Gastroesophageal sphincter (tissue), 3 donors: ENCODE measurements at regions not wholly inside any gene's neighbourhood (a gene's known extent, or its start where the extent isn't known, plus 50 kb on each side); places are given as distances from the start of the nearest gene placed in this dataset.

Source experiments
- CTCF ChIP-seq, 4 experiments: fragments of 200-600 bp in 2 of 4; fragments of 450-650 bp in 2 of 4; sonication (generic) in 1 of 4; IDR thresholded peaks; one replicate each; pipeline ENCODE4 v1.5.1; 2017 to 2019; ENCODE audit warnings: antibody characterized with exemption in 4 of 4, mild to moderate bottlenecking in 2 of 4, moderate library complexity in 2 of 4
- EP300 ChIP-seq: sonication (generic); formaldehyde crosslinking; IDR thresholded peaks from one replicate; pipeline ENCODE4 v1.6.1; 2017; ENCODE audit warnings: antibody characterized with exemption, mild to moderate bottlenecking
- POLR2A ChIP-seq, 2 donors: fragments of 450-650 bp; IDR thresholded peaks; one replicate each; pipeline ENCODE4 v1.6.1; 2017; ENCODE audit warnings: antibody characterized with exemption in 2 of 2, mild to moderate bottlenecking in 2 of 2, moderate library complexity in 1 of 2
- POLR2AphosphoS5 ChIP-seq: sonication (generic); formaldehyde crosslinking; IDR thresholded peaks from one replicate; pipeline ENCODE4 v1.6.1; 2017; ENCODE audit warnings: antibody characterized with exemption

GRCh38 chr17:12545877-12546513, 119.7 kb upstream of the MYOCD start:
- TF ChIP-seq CTCF (IDR thresholded peaks at IDR 0.05): peak; percentile 69 to 83 (median 72)
- TF ChIP-seq POLR2AphosphoS5: no peak
- TF ChIP-seq POLR2A (IDR thresholded peaks at IDR 0.05): no peak
- TF ChIP-seq EP300: no peak
